Central memory CD8-positive, alpha-beta T cell (primary cell): ENCODE measurements at regions not wholly inside any gene's neighbourhood (a gene's known extent, or its start where the extent isn't known, plus 50 kb on each side); places are given as distances from the start of the nearest gene placed in this dataset.

Source experiments
- ATAC-seq: fragments of 150-1000 bp; cut with Tn5 transposase; replicated peaks from 2 replicates; pipeline ENCODE4 v1.10.0; 2022; ENCODE audit warnings: mild to moderate bottlenecking, moderate FRiP score, moderate number of reproducible peaks; ENCODE audit not compliant: poor library complexity, severe bottlenecking; ENCODE audit errors: extremely low read depth
- DNase-seq, 2 donors: peaks; one replicate each; pipeline ENCODE4 v3.0.0; 2021; ENCODE audit warnings: low spot score in 2 of 2
- H3K27ac Mint-ChIP-seq: one replicate; pipeline ENCODE4 v1.8.0; 2022; ENCODE audit warnings: low read depth, mild to moderate bottlenecking, moderate library complexity, mixed read lengths
- H3K27me3 Mint-ChIP-seq: one replicate; pipeline ENCODE4 v1.8.0; 2022; ENCODE audit warnings: mixed read lengths
- H3K36me3 Mint-ChIP-seq: one replicate; pipeline ENCODE4 v1.8.0; 2022; ENCODE audit warnings: mild to moderate bottlenecking, moderate library complexity, mixed read lengths; ENCODE audit not compliant: insufficient read depth
- H3K4me1 Mint-ChIP-seq: one replicate; pipeline ENCODE4 v1.8.0; 2022; ENCODE audit warnings: mixed read lengths
- H3K4me3 Mint-ChIP-seq: one replicate; pipeline ENCODE4 v1.8.0; 2022; ENCODE audit warnings: mild to moderate bottlenecking, moderate library complexity, mixed read lengths
- H3K9me3 Mint-ChIP-seq: one replicate; pipeline ENCODE4 v1.8.0; 2022; ENCODE audit warnings: mixed read lengths

- no peaks in the 10 kb centered on the region for H3K4me1 Mint-ChIP-seq
- no peak for ATAC-seq
- H3K27ac Mint-ChIP-seq, result no peak overlapping the region
- H3K27me3 Mint-ChIP-seq, result no peaks in the 10 kb centered on the region
- no peak overlapping the region for H3K4me3 Mint-ChIP-seq
- no peak for DNase-seq
- peaks cover 4% of the 10 kb centered on the region for H3K36me3 Mint-ChIP-seq
- peaks cover 20% of the 10 kb centered on the region for H3K9me3 Mint-ChIP-seq
These were observed 253.1 kb upstream of the GADL1 start for GRCh38 chr3:31147550-31147949.

- DNase-seq (no peak), ATAC-seq (no peak)
- H3K27me3 Mint-ChIP-seq, result no peaks in the 10 kb centered on the region
- H3K4me3 Mint-ChIP-seq, result no peak overlapping the region
- H3K9me3 Mint-ChIP-seq, result no peaks in the 10 kb centered on the region
- H3K36me3 Mint-ChIP-seq, result no peaks in the 10 kb centered on the region
- no peak overlapping the region for H3K27ac Mint-ChIP-seq
- peaks cover 10% of the 10 kb centered on the region for H3K4me1 Mint-ChIP-seq
These were observed 262.7 kb upstream of the GADL1 start for GRCh38 chr3:31157047-31157694.

GRCh38 chr3:31157893-31158620 lies 263.6 kb upstream of the GADL1 start:
- no peaks in the 10 kb centered on the region for H3K9me3 Mint-ChIP-seq
- H3K36me3 Mint-ChIP-seq, result no peaks in the 10 kb centered on the region
- peaks cover 10% of the 10 kb centered on the region for H3K4me1 Mint-ChIP-seq
- H3K27ac Mint-ChIP-seq, result no peak overlapping the region
- no peak overlapping the region for H3K4me3 Mint-ChIP-seq
- DNase-seq (no peak), ATAC-seq (no peak)
- H3K27me3 Mint-ChIP-seq, result no peaks in the 10 kb centered on the region

- no peak overlapping the region for H3K27ac Mint-ChIP-seq
- no peak overlapping the region for H3K4me3 Mint-ChIP-seq
These were observed 265.0 kb upstream of the GADL1 start for GRCh38 chr3:31159331-31160039.

GRCh38 chr3:31161889-31162288 lies 267.4 kb upstream of the GADL1 start:
- no peaks in the 10 kb centered on the region for H3K36me3 Mint-ChIP-seq
- H3K4me1 Mint-ChIP-seq, result peaks cover 5% of the 10 kb centered on the region
- H3K4me3 Mint-ChIP-seq, result no peak overlapping the region
- no peak for ATAC-seq
- no peak overlapping the region for H3K27ac Mint-ChIP-seq
- DNase-seq, result no peak
- no peaks in the 10 kb centered on the region for H3K27me3 Mint-ChIP-seq
- H3K9me3 Mint-ChIP-seq, result no peaks in the 10 kb centered on the region

More at GRCh38 chr3:31159331-31160039, 265.0 kb upstream of the GADL1 start:
- Mint-ChIP-seq H3K27me3 (no peaks in the 10 kb centered on the region), H3K9me3 (no peaks in the 10 kb centered on the region), H3K36me3 (no peaks in the 10 kb centered on the region), H3K4me1 (peaks cover 10% of the 10 kb centered on the region)
- no peak for ATAC-seq
- DNase-seq, result no peak

- Mint-ChIP-seq H3K4me3 (no peak overlapping the region), H3K4me1 (no peaks in the 10 kb centered on the region), H3K36me3 (no peaks in the 10 kb centered on the region), H3K27ac (no peak overlapping the region), H3K9me3 (no peaks in the 10 kb centered on the region), H3K27me3 (no peaks in the 10 kb centered on the region)
- no peak for ATAC-seq
- no peak for DNase-seq
These were observed 269.9 kb upstream of the GADL1 start for GRCh38 chr3:31164381-31164780.

- Mint-ChIP-seq H3K4me1 (no peaks in the 10 kb centered on the region), H3K27me3 (no peaks in the 10 kb centered on the region), H3K4me3 (no peak overlapping the region)
These were observed 271.0 kb upstream of the GADL1 start for GRCh38 chr3:31165399-31165860.

GRCh38 chr3:31166249-31166885 lies 271.9 kb upstream of the GADL1 start:
- Mint-ChIP-seq H3K27ac (no peak overlapping the region), H3K27me3 (no peaks in the 10 kb centered on the region), H3K4me1 (no peaks in the 10 kb centered on the region), H3K4me3 (no peak overlapping the region), H3K9me3 (no peaks in the 10 kb centered on the region), H3K36me3 (no peaks in the 10 kb centered on the region)
- no peak for ATAC-seq
- no peak for DNase-seq

More at GRCh38 chr3:31165399-31165860, 271.0 kb upstream of the GADL1 start:
- ATAC-seq, result no peak
- no peak for DNase-seq
- H3K27ac Mint-ChIP-seq, result no peak overlapping the region
- H3K36me3 Mint-ChIP-seq, result no peaks in the 10 kb centered on the region
- no peaks in the 10 kb centered on the region for H3K9me3 Mint-ChIP-seq

GRCh38 chr3:31167666-31168065 lies 273.2 kb upstream of the GADL1 start:
- Mint-ChIP-seq H3K27ac (no peak overlapping the region), H3K27me3 (no peaks in the 10 kb centered on the region), H3K4me3 (no peak overlapping the region), H3K36me3 (no peaks in the 10 kb centered on the region), H3K4me1 (no peaks in the 10 kb centered on the region), H3K9me3 (no peaks in the 10 kb centered on the region)
- DNase-seq, result no peak
- ATAC-seq, result no peak

- Mint-ChIP-seq H3K27ac (no peak overlapping the region), H3K27me3 (no peaks in the 10 kb centered on the region), H3K9me3 (no peaks in the 10 kb centered on the region), H3K4me3 (no peak overlapping the region), H3K4me1 (no peaks in the 10 kb centered on the region), H3K36me3 (no peaks in the 10 kb centered on the region)
- DNase-seq (no peak), ATAC-seq (no peak)
These were observed 276.6 kb upstream of the GADL1 start for GRCh38 chr3:31170932-31171670.

- Mint-ChIP-seq H3K27me3 (no peaks in the 10 kb centered on the region), H3K4me1 (no peaks in the 10 kb centered on the region), H3K27ac (no peak overlapping the region), H3K9me3 (no peaks in the 10 kb centered on the region), H3K4me3 (no peak overlapping the region), H3K36me3 (no peaks in the 10 kb centered on the region)
- ATAC-seq (no peak), DNase-seq (no peak)
These were observed 277.9 kb upstream of the GADL1 start for GRCh38 chr3:31172336-31172735.

GRCh38 chr3:31173118-31173718 lies 278.8 kb upstream of the GADL1 start:
- no peaks in the 10 kb centered on the region for H3K27me3 Mint-ChIP-seq
- H3K27ac Mint-ChIP-seq, result no peak overlapping the region
- H3K36me3 Mint-ChIP-seq, result no peaks in the 10 kb centered on the region
- no peaks in the 10 kb centered on the region for H3K4me1 Mint-ChIP-seq
- no peaks in the 10 kb centered on the region for H3K9me3 Mint-ChIP-seq
- H3K4me3 Mint-ChIP-seq, result no peak overlapping the region
- DNase-seq (no peak), ATAC-seq (no peak)
